Right atrium auricular region (tissue), 2 donors: ENCODE measurements at regions not wholly inside any gene's neighbourhood (a gene's known extent, or its start where the extent isn't known, plus 50 kb on each side); places are given as distances from the start of the nearest gene placed in this dataset.

Experiments used
- DNase-seq: peaks from one replicate; pipeline ENCODE4 v3.0.0-alpha.2; 2019; ENCODE audit warnings: low spot score
- H3K27ac ChIP-seq, 2 donors: fragments of 200-600 bp; sonication (generic); 1 replicate in 1 of 2; 2 replicates in 1 of 2; pipeline ENCODE4 v1.5.1; 2016 to 2019
- H3K27me3 ChIP-seq, 2 donors: fragments of 200-600 bp; sonication (generic); one replicate each; pipeline versions ENCODE4 v1.5.1 to v1.6.0; 2017 to 2019
- H3K36me3 ChIP-seq: fragments of 200-600 bp; sonication (generic); one replicate; pipeline ENCODE4 v1.5.1; 2016
- H3K4me1 ChIP-seq, 2 donors: fragments of 200-600 bp; sonication (generic); one replicate each; pipeline versions ENCODE4 v1.5.1 to v1.6.0; 2017 to 2019
- H3K4me3 ChIP-seq, 2 donors: fragments of 200-600 bp; sonication (generic); 1 replicate in 1 of 2; 2 replicates in 1 of 2; pipeline ENCODE4 v1.5.1; 2017 to 2019; ENCODE audit warnings: mild to moderate bottlenecking in 1 of 2, moderate library complexity in 1 of 2
- H3K9me3 ChIP-seq, 2 donors: fragments of 200-600 bp; sonication (generic); one replicate each; pipeline ENCODE4 v1.5.1; 2019
- TF ChIP-seq, protein P1 (sequence below), 2 donors: fragments of 200-600 bp; sonication (generic); IDR thresholded peaks; one replicate each; pipeline ENCODE4 v1.5.1; 2019; ENCODE audit warnings: antibody characterized with exemption in 2 of 2

DNA sequence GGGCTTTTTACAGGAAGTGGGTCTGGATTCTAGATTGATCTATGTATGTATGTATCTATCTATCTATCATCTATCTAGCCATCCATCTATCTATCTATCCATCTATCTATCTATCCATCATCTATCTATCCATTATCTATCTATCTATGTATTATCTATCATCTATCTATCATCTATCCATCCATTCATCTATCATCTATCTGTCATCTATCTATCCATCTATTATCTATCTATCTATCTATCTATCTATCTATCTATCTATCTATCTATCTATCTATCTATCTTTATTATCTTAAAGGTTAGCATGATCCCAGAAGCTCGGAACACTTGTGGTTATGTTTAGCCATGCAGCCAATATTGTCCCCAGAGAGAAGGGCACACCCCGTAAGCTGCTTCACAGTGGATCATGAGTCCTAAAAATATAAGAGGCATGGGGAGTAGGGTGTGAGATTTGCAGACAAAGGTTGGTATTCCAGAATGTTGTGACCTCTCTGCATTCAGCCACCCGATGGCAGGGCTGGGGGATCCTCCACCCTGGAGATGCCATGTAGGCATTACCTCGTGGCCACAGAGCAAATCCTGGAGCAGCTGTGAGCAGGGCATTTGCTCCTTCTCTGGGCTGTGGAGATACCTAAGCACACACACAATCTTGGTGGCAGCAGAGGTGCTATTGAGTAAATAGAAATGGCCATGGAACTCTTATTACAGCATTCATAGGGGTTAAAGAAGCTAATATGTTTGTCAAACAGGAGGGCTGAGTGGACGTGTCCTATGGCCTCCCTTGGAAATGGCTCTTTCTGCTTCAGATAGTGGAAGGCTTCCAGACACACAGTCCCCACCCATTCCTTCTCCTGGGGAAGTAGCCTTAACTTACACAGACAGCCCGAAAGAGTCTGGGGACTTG, 310.0 kb upstream of the TSHZ3 start:
- no peaks in the 10 kb centered on the region for H3K4me1 ChIP-seq
- TF ChIP-seq, protein P1, sequence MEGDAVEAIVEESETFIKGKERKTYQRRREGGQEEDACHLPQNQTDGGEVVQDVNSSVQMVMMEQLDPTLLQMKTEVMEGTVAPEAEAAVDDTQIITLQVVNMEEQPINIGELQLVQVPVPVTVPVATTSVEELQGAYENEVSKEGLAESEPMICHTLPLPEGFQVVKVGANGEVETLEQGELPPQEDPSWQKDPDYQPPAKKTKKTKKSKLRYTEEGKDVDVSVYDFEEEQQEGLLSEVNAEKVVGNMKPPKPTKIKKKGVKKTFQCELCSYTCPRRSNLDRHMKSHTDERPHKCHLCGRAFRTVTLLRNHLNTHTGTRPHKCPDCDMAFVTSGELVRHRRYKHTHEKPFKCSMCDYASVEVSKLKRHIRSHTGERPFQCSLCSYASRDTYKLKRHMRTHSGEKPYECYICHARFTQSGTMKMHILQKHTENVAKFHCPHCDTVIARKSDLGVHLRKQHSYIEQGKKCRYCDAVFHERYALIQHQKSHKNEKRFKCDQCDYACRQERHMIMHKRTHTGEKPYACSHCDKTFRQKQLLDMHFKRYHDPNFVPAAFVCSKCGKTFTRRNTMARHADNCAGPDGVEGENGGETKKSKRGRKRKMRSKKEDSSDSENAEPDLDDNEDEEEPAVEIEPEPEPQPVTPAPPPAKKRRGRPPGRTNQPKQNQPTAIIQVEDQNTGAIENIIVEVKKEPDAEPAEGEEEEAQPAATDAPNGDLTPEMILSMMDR (IDR thresholded peaks at IDR 0.05), result no peak
- H3K4me3 ChIP-seq, result no peak overlapping the region
- DNase-seq, result no peak
- no peaks in the 10 kb centered on the region for H3K9me3 ChIP-seq
- no peaks in the 10 kb centered on the region for H3K36me3 ChIP-seq
- no peak overlapping the region for H3K27ac ChIP-seq
- H3K27me3 ChIP-seq, result no peaks in the 10 kb centered on the region

DNA sequence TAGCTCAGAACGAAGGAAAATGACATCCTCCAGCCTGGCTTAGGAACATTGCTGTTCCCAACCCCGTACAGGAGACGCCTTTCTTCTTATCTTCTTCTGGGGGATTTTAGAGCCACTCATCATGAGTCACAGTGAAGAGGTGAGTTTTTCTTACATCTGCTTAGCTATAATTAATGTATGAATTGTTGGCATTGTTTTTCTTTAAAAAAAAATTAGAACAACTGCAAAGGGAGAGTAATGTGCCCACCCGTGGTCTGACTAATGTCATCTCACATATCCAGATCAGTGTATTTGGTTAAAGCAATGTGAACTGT, 310.6 kb upstream of the TSHZ3 start:
- no peak overlapping the region for H3K27ac ChIP-seq
- no peaks in the 10 kb centered on the region for H3K9me3 ChIP-seq
- no peaks in the 10 kb centered on the region for H3K36me3 ChIP-seq
- no peaks in the 10 kb centered on the region for H3K27me3 ChIP-seq
- H3K4me3 ChIP-seq, result no peak overlapping the region
- DNase-seq, result no peak
- H3K4me1 ChIP-seq, result no peaks in the 10 kb centered on the region
- TF ChIP-seq, protein P1 (IDR thresholded peaks at IDR 0.05), result no peak

DNA sequence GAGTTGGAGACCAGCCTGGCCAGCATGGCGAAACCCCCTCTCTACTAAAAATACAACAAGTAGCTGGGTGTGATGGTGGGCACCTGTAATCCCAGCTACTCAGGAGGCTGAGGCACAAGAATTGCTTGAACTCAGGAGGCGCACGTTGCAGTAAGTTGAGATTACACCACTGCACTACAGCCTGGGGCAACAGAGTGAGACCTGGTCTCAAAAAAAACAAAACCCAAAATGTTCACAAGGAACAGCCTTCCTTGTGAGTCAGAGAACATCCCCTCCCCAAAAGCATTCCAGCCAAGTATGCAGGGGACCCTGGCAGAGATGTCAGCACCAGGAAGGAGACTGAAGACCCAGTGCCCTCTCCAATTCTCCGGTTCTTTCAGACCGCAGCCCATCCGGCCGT, 314.9 kb upstream of the TSHZ3 start:
- Histone ChIP-seq H3K27me3 (no peaks in the 10 kb centered on the region), H3K9me3 (no peaks in the 10 kb centered on the region), H3K36me3 (no peaks in the 10 kb centered on the region), H3K4me1 (no peaks in the 10 kb centered on the region), H3K4me3 (no peak overlapping the region), H3K27ac (no peak overlapping the region)
- TF ChIP-seq, protein P1 (IDR thresholded peaks at IDR 0.05), result no peak
- no peak for DNase-seq

DNA sequence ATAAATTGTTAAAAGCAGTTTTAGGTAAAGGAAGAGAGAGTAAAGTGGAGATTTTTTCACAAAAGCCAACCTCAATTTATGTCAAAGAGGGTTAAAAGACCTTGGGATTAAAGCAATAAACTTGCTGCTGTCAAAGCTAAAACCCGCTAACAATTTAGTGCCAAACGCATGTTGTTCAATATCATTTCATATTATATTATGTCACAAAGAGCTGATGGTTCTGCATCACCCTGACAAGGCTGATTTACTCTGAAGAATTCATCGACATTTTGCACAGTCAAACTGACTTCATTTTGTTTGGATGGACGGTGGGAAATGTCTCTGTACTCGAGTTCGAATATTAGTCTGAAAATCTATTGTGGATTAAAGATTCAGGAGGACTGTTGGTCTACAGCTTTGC, 315.8 kb upstream of the TSHZ3 start:
- Histone ChIP-seq H3K4me1 (no peaks in the 10 kb centered on the region), H3K9me3 (no peaks in the 10 kb centered on the region), H3K4me3 (no peak overlapping the region), H3K27ac (no peak overlapping the region), H3K36me3 (no peaks in the 10 kb centered on the region), H3K27me3 (no peaks in the 10 kb centered on the region)
- DNase-seq, result no peak
- TF ChIP-seq, protein P1 (IDR thresholded peaks at IDR 0.05), result no peak

DNA sequence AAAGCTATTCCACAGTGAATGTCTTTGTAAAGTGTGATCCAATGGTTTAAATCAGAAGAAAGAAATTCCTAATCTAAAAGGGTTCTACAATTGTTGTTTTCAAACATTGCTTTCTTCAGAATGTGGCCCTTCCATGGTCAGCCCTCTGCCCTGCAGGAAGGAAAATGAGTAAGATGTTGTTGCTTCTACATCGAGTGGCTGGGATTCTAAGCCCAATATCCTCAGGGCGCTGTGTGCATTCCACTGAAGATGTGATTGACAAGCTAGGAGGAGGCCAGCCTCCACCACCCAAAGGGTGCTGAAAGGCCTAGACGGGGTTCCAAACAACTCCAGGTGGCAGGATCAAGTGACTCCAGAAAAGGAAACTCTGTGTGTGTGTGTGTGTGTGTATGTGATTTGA, 316.9 kb upstream of the TSHZ3 start:
- H3K4me3 ChIP-seq, result no peak overlapping the region
- no peaks in the 10 kb centered on the region for H3K9me3 ChIP-seq
- H3K36me3 ChIP-seq, result no peaks in the 10 kb centered on the region
- no peak overlapping the region for H3K27ac ChIP-seq
- H3K27me3 ChIP-seq, result no peaks in the 10 kb centered on the region
- DNase-seq, result no peak
- TF ChIP-seq, protein P1 (IDR thresholded peaks at IDR 0.05), result no peak
- H3K4me1 ChIP-seq, result no peaks in the 10 kb centered on the region

DNA sequence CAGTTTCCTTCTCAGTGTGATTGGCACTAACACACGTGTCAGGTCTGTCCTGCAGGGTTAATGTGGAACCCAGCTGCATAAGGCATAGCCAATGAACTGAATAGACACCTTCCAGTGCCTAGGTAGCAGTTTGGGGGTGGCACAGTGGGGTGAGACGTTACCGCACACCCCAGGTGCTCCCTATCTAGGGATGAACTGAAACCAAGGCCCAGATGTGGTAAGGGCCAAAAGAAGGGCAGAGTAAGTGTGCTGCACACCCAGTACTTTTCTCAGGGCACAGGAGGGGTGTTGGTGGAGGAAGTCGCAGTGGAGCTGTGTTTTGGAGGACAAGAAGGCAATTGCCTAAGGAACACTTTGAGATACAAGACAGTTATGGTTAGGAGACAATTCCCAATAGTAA, 317.9 kb upstream of the TSHZ3 start:
- DNase-seq, result no peak
- no peaks in the 10 kb centered on the region for H3K9me3 ChIP-seq
- no peak overlapping the region for H3K4me3 ChIP-seq
- no peaks in the 10 kb centered on the region for H3K27me3 ChIP-seq
- H3K27ac ChIP-seq, result no peak overlapping the region
- no peaks in the 10 kb centered on the region for H3K36me3 ChIP-seq
- no peaks in the 10 kb centered on the region for H3K4me1 ChIP-seq
- TF ChIP-seq, protein P1 (IDR thresholded peaks at IDR 0.05), result no peak
